WTC11 (cell line): ENCODE measurements at regions not wholly inside any gene's neighbourhood (a gene's known extent, or its start where the extent isn't known, plus 50 kb on each side); places are given as distances from the start of the nearest gene placed in this dataset.

Source experiments
- ATAC-seq: fragments of 200-7000 bp; cut with Tn5 transposase; 2 replicates; pipeline ENCODE4 v1.10.0; 2021; ENCODE audit warnings: mild to moderate bottlenecking, moderate library complexity
- CTCF ChIA-PET: fragments of 300-600 bp; sonication (Branson Sonifier 250); formaldehyde crosslinking; loops from one replicate; lab custom pipeline; 2021; ENCODE audit warnings: antibody characterized with exemption; lab: Charles Lee
- POLR2A ChIA-PET: fragments of 350-600 bp; sonication (Branson Sonifier 250); formaldehyde crosslinking; loops from one replicate; lab custom pipeline; 2021; ENCODE audit warnings: antibody characterized with exemption; lab: Charles Lee
- DNase-seq: peaks from one replicate; pipeline ENCODE4 v3.0.0; 2021; ENCODE audit warnings: low spot score
- H3K27ac Mint-ChIP-seq: 2 replicates; pipeline ENCODE4 v1.8.0; 2021; ENCODE audit warnings: mixed read lengths
- H3K27me3 Mint-ChIP-seq: 2 replicates; pipeline ENCODE4 v1.8.0; 2021; ENCODE audit warnings: low read depth, mild to moderate bottlenecking, moderate library complexity, mixed read lengths
- H3K36me3 Mint-ChIP-seq: 2 replicates; pipeline ENCODE4 v1.8.0; 2021; ENCODE audit warnings: mixed read lengths
- H3K4me1 Mint-ChIP-seq: 2 replicates; pipeline ENCODE4 v1.8.0; 2022; ENCODE audit warnings: mixed read lengths
- H3K4me3 Mint-ChIP-seq: 2 replicates; pipeline ENCODE4 v1.8.0; 2021; ENCODE audit warnings: mild to moderate bottlenecking, moderate library complexity, mixed read lengths
- H3K9me3 Mint-ChIP-seq: 2 replicates; pipeline ENCODE4 v1.8.0; 2021; ENCODE audit warnings: mixed read lengths
- CTCF ChIP-seq: fragments of 200-600 bp; IDR thresholded peaks from 2 replicates; pipeline ENCODE4 v1.8.0; 2022; ENCODE audit warnings: antibody characterized with exemption
- E2F1 ChIP-seq: sonication (generic); formaldehyde crosslinking; IDR thresholded peaks from 2 replicates; pipeline ENCODE4 v1.8.0; 2022; ENCODE audit warnings: mild to moderate bottlenecking, missing genetic modification reagents
- E2F4 ChIP-seq: sonication (generic); formaldehyde crosslinking; IDR thresholded peaks from 2 replicates; pipeline ENCODE4 v1.8.1; 2022; ENCODE audit warnings: low read depth, mild to moderate bottlenecking, moderate library complexity, missing genetic modification reagents, borderline replicate concordance
- ERG ChIP-seq: fragments of 250-450 bp; sonication (Bioruptor Pico); IDR thresholded peaks from 2 replicates; pipeline ENCODE4 v1.8.0; 2021; ENCODE audit warnings: mild to moderate bottlenecking
- FOXK1 ChIP-seq: sonication (generic); formaldehyde crosslinking; IDR thresholded peaks from 2 replicates; pipeline ENCODE4 v1.8.0; 2022; ENCODE audit warnings: mild to moderate bottlenecking, moderate library complexity, missing genetic modification reagents
- FOXP4 ChIP-seq: sonication (generic); formaldehyde crosslinking; IDR thresholded peaks from 2 replicates; pipeline ENCODE4 v1.8.0; 2022; ENCODE audit warnings: mild to moderate bottlenecking, missing genetic modification reagents
- GABPB1 ChIP-seq: sonication (generic); formaldehyde crosslinking; IDR thresholded peaks from 2 replicates; pipeline ENCODE4 v1.8.1; 2023; ENCODE audit warnings: mild to moderate bottlenecking, missing genetic modification reagents
- GTF2I ChIP-seq: fragments of 250-450 bp; sonication (Bioruptor Pico); conservative IDR thresholded peaks from 2 replicates; pipeline ENCODE4 v1.4.0; 2021; ENCODE audit warnings: mild to moderate bottlenecking
- IRF1 ChIP-seq: sonication (generic); formaldehyde crosslinking; IDR thresholded peaks from 2 replicates; pipeline ENCODE4 v1.8.0; 2023; ENCODE audit warnings: missing genetic modification reagents
- MYBL2 ChIP-seq: sonication (generic); formaldehyde crosslinking; IDR thresholded peaks from 2 replicates; pipeline ENCODE4 v1.8.1; 2023; ENCODE audit warnings: mild to moderate bottlenecking, moderate library complexity, missing genetic modification reagents
- NR3C1 ChIP-seq: sonication (generic); formaldehyde crosslinking; conservative IDR thresholded peaks from 2 replicates; pipeline ENCODE4 v1.8.1; 2023; ENCODE audit warnings: low read depth, mild to moderate bottlenecking, missing genetic modification reagents
- OVOL2 ChIP-seq: fragments of 250-450 bp; sonication (Bioruptor Pico); IDR thresholded peaks from 2 replicates; pipeline ENCODE4 v1.9.0; 2021; ENCODE audit warnings: mild to moderate bottlenecking, borderline replicate concordance
- USF2 ChIP-seq: sonication (generic); formaldehyde crosslinking; IDR thresholded peaks from 2 replicates; pipeline ENCODE4 v1.8.1; 2023; ENCODE audit warnings: mild to moderate bottlenecking, missing genetic modification reagents, moderate library complexity
- ZBTB43 ChIP-seq: sonication (generic); formaldehyde crosslinking; IDR thresholded peaks from 2 replicates; pipeline ENCODE4 v1.8.1; 2023; ENCODE audit warnings: mild to moderate bottlenecking, missing genetic modification reagents
- ZMAT4 ChIP-seq: fragments of 250-450 bp; sonication (Bioruptor Pico); IDR thresholded peaks from 2 replicates; pipeline ENCODE4 v1.9.0; 2021; ENCODE audit warnings: mild to moderate bottlenecking
- ZNF219 ChIP-seq: sonication (generic); formaldehyde crosslinking; IDR thresholded peaks from 2 replicates; pipeline ENCODE4 v1.8.0; 2023; ENCODE audit warnings: missing genetic modification reagents, mild to moderate bottlenecking, borderline replicate concordance
- ZNF532 ChIP-seq: fragments of 250-450 bp; sonication (Bioruptor Pico); IDR thresholded peaks from 2 replicates; pipeline ENCODE4 v1.9.0; 2021; ENCODE audit warnings: mild to moderate bottlenecking, borderline replicate concordance

GRCh38 chr2:8454797-8455196 lies 227.1 kb upstream of the ID2 start:
- H3K9me3 Mint-ChIP-seq = peaks cover 18% of the 10 kb centered on the region
- POLR2A ChIA-PET = interaction anchor here (0.7 kb wide), 1 partner anchor 20 kb away, joined by 5 read pairs; no protein-coding TSS in a partner anchor
- H3K4me1 Mint-ChIP-seq = peaks cover 9% of the 10 kb centered on the region
- DNase-seq = no peak
- ATAC-seq = no peak
- H3K4me3 Mint-ChIP-seq = no peak overlapping the region
- H3K27ac Mint-ChIP-seq = no peak overlapping the region
- TF ChIP-seq E2F1 = no peak
- TF ChIP-seq ZNF532 (CRISPR knock-in tag) = no peak
- H3K36me3 Mint-ChIP-seq = no peaks in the 10 kb centered on the region
- CTCF ChIA-PET = no interaction called here
- no peaks in the 10 kb centered on the region for H3K27me3 Mint-ChIP-seq

- H3K27ac Mint-ChIP-seq = no peak overlapping the region
- no peaks in the 10 kb centered on the region for H3K27me3 Mint-ChIP-seq
- no peak overlapping the region for H3K4me3 Mint-ChIP-seq
- TF ChIP-seq MYBL2 (CRISPR knock-in tag) = no peak
- TF ChIP-seq USF2 (CRISPR knock-in tag) = no peak
- no peak for TF ChIP-seq FOXK1 (CRISPR knock-in tag)
- no peak for TF ChIP-seq GABPB1 (CRISPR knock-in tag)
- TF ChIP-seq ZBTB43 (CRISPR knock-in tag) = no peak
- TF ChIP-seq GTF2I (CRISPR knock-in tag) = no peak
- TF ChIP-seq ERG (CRISPR knock-in tag) = no peak
- TF ChIP-seq NR3C1 (CRISPR knock-in tag) = no peak
- TF ChIP-seq FOXP4 (CRISPR knock-in tag) = no peak
- no peak for TF ChIP-seq E2F4 (CRISPR knock-in tag)
- no peak for TF ChIP-seq ZNF219 (CRISPR knock-in tag)
- TF ChIP-seq CTCF = no peak
- no peak for TF ChIP-seq IRF1
- no peak for TF ChIP-seq OVOL2 (CRISPR knock-in tag)
- TF ChIP-seq ZMAT4 (CRISPR knock-in tag) = no peak
Measured at GRCh38 chr2:8455236-8456150, 226.4 kb upstream of the ID2 start.

More at GRCh38 chr2:8455236-8456150, 226.4 kb upstream of the ID2 start:
- Mint-ChIP-seq H3K9me3 (peaks cover 13% of the 10 kb centered on the region), H3K4me1 (peaks cover 9% of the 10 kb centered on the region), H3K36me3 (no peaks in the 10 kb centered on the region)
- no peak for ATAC-seq
- ChIA-PET CTCF (no interaction called here), POLR2A (interaction anchor here (0.7 kb wide), 1 partner anchor 19 kb away, joined by 5 read pairs; no protein-coding TSS in a partner anchor)
- no peak for DNase-seq
